WTC11 (cell line): ENCODE measurements at regions not wholly inside any gene's neighbourhood (a gene's known extent, or its start where the extent isn't known, plus 50 kb on each side); places are given as distances from the start of the nearest gene placed in this dataset.

Source experiments
- ATAC-seq: fragments of 200-7000 bp; cut with Tn5 transposase; 2 replicates; pipeline ENCODE4 v1.10.0; 2021; ENCODE audit warnings: mild to moderate bottlenecking, moderate library complexity
- CTCF ChIA-PET: fragments of 300-600 bp; sonication (Branson Sonifier 250); formaldehyde crosslinking; loops from one replicate; lab custom pipeline; 2021; ENCODE audit warnings: antibody characterized with exemption; lab: Charles Lee
- POLR2A ChIA-PET: fragments of 350-600 bp; sonication (Branson Sonifier 250); formaldehyde crosslinking; loops from one replicate; lab custom pipeline; 2021; ENCODE audit warnings: antibody characterized with exemption; lab: Charles Lee
- DNase-seq: peaks from one replicate; pipeline ENCODE4 v3.0.0; 2021; ENCODE audit warnings: low spot score
- H3K27ac Mint-ChIP-seq: 2 replicates; pipeline ENCODE4 v1.8.0; 2021; ENCODE audit warnings: mixed read lengths
- H3K27me3 Mint-ChIP-seq: 2 replicates; pipeline ENCODE4 v1.8.0; 2021; ENCODE audit warnings: low read depth, mild to moderate bottlenecking, moderate library complexity, mixed read lengths
- H3K36me3 Mint-ChIP-seq: 2 replicates; pipeline ENCODE4 v1.8.0; 2021; ENCODE audit warnings: mixed read lengths
- H3K4me1 Mint-ChIP-seq: 2 replicates; pipeline ENCODE4 v1.8.0; 2022; ENCODE audit warnings: mixed read lengths
- H3K4me3 Mint-ChIP-seq: 2 replicates; pipeline ENCODE4 v1.8.0; 2021; ENCODE audit warnings: mild to moderate bottlenecking, moderate library complexity, mixed read lengths
- H3K9me3 Mint-ChIP-seq: 2 replicates; pipeline ENCODE4 v1.8.0; 2021; ENCODE audit warnings: mixed read lengths
- GABPB1 ChIP-seq: sonication (generic); formaldehyde crosslinking; IDR thresholded peaks from 2 replicates; pipeline ENCODE4 v1.8.1; 2023; ENCODE audit warnings: mild to moderate bottlenecking, missing genetic modification reagents
- GRHL2 ChIP-seq: fragments of 250-450 bp; sonication (Bioruptor Pico); IDR thresholded peaks from 2 replicates; pipeline ENCODE4 v1.8.0; 2022; ENCODE audit warnings: mild to moderate bottlenecking, moderate library complexity; ENCODE audit not compliant: insufficient replicate concordance, severe bottlenecking
- TEAD1 ChIP-seq: sonication (generic); formaldehyde crosslinking; IDR thresholded peaks from 2 replicates; pipeline ENCODE4 v1.8.0; 2022; ENCODE audit warnings: mild to moderate bottlenecking, missing genetic modification reagents
- ZNF416 ChIP-seq: fragments of 250-450 bp; sonication (Bioruptor Pico); IDR thresholded peaks from 2 replicates; pipeline ENCODE4 v1.9.0; 2021; ENCODE audit warnings: mild to moderate bottlenecking, inconsistent platforms
- ZNF423 ChIP-seq: fragments of 250-450 bp; sonication (Bioruptor Pico); IDR thresholded peaks from 2 replicates; pipeline ENCODE4 v2.1.2; 2022; ENCODE audit warnings: mild to moderate bottlenecking, moderate library complexity
- TF ChIP-seq, protein P1 (sequence below): sonication (generic); formaldehyde crosslinking; IDR thresholded peaks from 2 replicates; pipeline ENCODE4 v1.8.0; 2023; ENCODE audit warnings: missing genetic modification reagents, mild to moderate bottlenecking, borderline replicate concordance
- TF ChIP-seq, protein P2 (sequence below): sonication (generic); formaldehyde crosslinking; IDR thresholded peaks from 2 replicates; pipeline ENCODE4 v1.8.1; 2022; ENCODE audit warnings: mild to moderate bottlenecking, missing genetic modification reagents, moderate library complexity, borderline replicate concordance
- TF ChIP-seq, protein P3 (sequence below): sonication (generic); formaldehyde crosslinking; IDR thresholded peaks from 2 replicates; pipeline ENCODE4 v1.8.1; 2023; ENCODE audit warnings: mild to moderate bottlenecking, moderate library complexity, missing genetic modification reagents
- TF ChIP-seq, protein P4 (sequence below): sonication (generic); formaldehyde crosslinking; IDR thresholded peaks from 2 replicates; pipeline ENCODE4 v1.8.1; 2023; ENCODE audit warnings: mild to moderate bottlenecking, missing genetic modification reagents, moderate library complexity
- TF ChIP-seq, protein P5 (sequence below): fragments of 250-450 bp; sonication (Bioruptor Pico); IDR thresholded peaks from 2 replicates; pipeline ENCODE4 v1.9.0; 2021; ENCODE audit warnings: mild to moderate bottlenecking
- TF ChIP-seq, protein P6 (sequence below): sonication (generic); formaldehyde crosslinking; IDR thresholded peaks from 2 replicates; pipeline ENCODE4 v1.8.1; 2023; ENCODE audit warnings: mild to moderate bottlenecking, missing genetic modification reagents, moderate library complexity

DNA sequence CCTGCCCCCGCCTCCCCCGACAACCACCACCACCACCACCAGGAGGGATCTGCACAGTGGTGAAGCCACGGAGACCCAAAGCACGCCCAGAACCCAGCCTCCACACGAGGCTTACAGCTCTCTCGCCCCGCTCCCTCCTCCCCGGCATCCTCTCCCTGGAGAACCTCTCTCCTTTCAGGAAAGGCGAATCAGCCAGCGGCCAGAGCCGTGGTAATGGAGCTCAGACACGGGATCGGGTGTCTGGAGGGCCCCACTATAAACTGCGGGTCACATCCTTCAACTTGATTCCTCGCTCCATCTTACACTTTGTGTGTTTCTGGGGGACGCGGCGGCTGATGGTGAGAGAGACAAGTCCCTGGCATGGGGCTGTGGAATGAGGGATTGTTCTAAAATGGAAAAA lies 271.5 kb upstream of the SIX2 start (continued):
- TF ChIP-seq, protein P1, sequence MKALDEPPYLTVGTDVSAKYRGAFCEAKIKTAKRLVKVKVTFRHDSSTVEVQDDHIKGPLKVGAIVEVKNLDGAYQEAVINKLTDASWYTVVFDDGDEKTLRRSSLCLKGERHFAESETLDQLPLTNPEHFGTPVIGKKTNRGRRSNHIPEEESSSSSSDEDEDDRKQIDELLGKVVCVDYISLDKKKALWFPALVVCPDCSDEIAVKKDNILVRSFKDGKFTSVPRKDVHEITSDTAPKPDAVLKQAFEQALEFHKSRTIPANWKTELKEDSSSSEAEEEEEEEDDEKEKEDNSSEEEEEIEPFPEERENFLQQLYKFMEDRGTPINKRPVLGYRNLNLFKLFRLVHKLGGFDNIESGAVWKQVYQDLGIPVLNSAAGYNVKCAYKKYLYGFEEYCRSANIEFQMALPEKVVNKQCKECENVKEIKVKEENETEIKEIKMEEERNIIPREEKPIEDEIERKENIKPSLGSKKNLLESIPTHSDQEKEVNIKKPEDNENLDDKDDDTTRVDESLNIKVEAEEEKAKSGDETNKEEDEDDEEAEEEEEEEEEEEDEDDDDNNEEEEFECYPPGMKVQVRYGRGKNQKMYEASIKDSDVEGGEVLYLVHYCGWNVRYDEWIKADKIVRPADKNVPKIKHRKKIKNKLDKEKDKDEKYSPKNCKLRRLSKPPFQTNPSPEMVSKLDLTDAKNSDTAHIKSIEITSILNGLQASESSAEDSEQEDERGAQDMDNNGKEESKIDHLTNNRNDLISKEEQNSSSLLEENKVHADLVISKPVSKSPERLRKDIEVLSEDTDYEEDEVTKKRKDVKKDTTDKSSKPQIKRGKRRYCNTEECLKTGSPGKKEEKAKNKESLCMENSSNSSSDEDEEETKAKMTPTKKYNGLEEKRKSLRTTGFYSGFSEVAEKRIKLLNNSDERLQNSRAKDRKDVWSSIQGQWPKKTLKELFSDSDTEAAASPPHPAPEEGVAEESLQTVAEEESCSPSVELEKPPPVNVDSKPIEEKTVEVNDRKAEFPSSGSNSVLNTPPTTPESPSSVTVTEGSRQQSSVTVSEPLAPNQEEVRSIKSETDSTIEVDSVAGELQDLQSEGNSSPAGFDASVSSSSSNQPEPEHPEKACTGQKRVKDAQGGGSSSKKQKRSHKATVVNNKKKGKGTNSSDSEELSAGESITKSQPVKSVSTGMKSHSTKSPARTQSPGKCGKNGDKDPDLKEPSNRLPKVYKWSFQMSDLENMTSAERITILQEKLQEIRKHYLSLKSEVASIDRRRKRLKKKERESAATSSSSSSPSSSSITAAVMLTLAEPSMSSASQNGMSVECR (CRISPR knock-in tag): no peak
- TF ChIP-seq GABPB1 (CRISPR knock-in tag) (no peak), ZNF416 (CRISPR knock-in tag) (no peak)
- TF ChIP-seq, all 79 proteins: peak for 0

DNA sequence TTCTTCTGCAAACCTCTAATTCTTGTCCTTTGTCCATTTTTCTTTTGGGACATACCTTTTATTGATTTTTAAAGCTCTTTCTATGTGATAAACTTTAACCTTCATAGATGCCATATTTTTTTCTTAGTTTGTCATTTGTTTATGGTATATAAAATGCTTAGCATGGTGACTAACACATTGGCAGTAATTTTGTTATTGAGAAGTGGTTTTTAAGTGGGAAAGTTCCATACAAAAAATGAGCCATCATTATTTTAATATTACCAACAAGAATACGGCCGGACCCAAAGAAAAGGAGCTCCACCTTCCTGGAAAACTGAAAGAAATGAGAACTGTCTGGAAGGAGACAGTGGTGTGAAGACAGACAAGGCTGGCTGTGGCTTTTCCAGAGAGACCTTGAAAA lies 270.1 kb upstream of the SIX2 start:
- CTCF ChIA-PET: interaction anchor here (1.4 kb wide), 1 partner anchor 306 kb away, joined by 3 read pairs; no protein-coding TSS in a partner anchor
- no peak overlapping the region for H3K27ac Mint-ChIP-seq
- ATAC-seq: no peak

DNA sequence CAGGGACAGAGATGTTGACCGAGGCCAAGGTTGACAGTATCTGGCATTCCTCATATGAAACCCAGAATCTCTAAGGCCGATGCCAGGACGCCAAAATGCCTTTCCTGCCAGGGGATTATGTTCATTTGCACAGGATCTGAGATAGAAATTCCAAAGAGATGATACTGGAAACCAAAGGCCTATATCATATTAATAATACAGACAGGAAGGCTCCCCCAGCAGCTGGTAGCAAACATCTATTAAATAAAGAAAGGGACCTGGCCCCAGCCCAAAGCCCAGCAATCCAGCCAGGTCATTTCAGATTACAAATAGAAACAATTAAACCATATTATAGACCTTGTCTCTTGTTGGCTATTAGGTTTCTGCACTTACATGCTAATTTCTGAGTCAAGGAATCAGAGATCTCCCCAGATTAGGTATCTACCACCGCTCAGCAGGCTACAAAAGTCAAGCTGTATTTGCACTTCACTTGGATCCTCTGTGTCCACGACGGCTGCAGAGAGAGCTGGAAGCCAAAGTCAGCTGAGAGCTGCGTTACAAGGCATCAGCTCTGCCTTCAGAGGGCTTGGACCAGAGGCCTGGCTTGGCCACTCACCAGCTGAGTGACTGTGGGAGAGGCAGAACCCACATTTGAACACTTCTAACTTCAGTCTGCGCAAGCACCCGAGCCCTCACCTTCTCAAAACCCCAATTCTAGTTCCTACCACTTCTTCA lies 269.3 kb upstream of the SIX2 start:
- CTCF ChIA-PET: interaction anchor here (0.7 to 1.4 kb wide), 2 partner anchors 297 to 307 kb away, joined by 3 read pairs; no protein-coding TSS in a partner anchor
- no peak for ATAC-seq
- Mint-ChIP-seq H3K36me3 (no peaks in the 10 kb centered on the region), H3K27me3 (no peaks in the 10 kb centered on the region; the same call in 1 of the 2 replicates), H3K4me3 (no peak overlapping the region), H3K9me3 (no peaks in the 10 kb centered on the region), H3K27ac (no peak overlapping the region), H3K4me1 (peaks cover 26% of the 10 kb centered on the region)
- no peak for DNase-seq
- POLR2A ChIA-PET: no interaction called here
- TF ChIP-seq, protein P2, sequence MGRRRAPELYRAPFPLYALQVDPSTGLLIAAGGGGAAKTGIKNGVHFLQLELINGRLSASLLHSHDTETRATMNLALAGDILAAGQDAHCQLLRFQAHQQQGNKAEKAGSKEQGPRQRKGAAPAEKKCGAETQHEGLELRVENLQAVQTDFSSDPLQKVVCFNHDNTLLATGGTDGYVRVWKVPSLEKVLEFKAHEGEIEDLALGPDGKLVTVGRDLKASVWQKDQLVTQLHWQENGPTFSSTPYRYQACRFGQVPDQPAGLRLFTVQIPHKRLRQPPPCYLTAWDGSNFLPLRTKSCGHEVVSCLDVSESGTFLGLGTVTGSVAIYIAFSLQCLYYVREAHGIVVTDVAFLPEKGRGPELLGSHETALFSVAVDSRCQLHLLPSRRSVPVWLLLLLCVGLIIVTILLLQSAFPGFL (CRISPR knock-in tag): no peak
- TF ChIP-seq, protein P3, sequence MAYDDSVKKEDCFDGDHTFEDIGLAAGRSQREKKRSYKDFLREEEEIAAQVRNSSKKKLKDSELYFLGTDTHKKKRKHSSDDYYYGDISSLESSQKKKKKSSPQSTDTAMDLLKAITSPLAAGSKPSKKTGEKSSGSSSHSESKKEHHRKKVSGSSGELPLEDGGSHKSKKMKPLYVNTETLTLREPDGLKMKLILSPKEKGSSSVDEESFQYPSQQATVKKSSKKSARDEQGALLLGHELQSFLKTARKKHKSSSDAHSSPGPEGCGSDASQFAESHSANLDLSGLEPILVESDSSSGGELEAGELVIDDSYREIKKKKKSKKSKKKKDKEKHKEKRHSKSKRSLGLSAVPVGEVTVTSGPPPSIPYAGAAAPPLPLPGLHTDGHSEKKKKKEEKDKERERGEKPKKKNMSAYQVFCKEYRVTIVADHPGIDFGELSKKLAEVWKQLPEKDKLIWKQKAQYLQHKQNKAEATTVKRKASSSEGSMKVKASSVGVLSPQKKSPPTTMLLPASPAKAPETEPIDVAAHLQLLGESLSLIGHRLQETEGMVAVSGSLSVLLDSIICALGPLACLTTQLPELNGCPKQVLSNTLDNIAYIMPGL (CRISPR knock-in tag): no peak
- no peak for TF ChIP-seq GRHL2 (CRISPR knock-in tag)
- TF ChIP-seq, protein P4, sequence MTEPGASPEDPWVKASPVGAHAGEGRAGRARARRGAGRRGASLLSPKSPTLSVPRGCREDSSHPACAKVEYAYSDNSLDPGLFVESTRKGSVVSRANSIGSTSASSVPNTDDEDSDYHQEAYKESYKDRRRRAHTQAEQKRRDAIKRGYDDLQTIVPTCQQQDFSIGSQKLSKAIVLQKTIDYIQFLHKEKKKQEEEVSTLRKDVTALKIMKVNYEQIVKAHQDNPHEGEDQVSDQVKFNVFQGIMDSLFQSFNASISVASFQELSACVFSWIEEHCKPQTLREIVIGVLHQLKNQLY: no peak

More for the DNA sequence above, 270.1 kb upstream of the SIX2 start:
- TF ChIP-seq ZNF416 (CRISPR knock-in tag) (no peak), TEAD1 (no peak), ZNF423 (CRISPR knock-in tag) (no peak)
- TF ChIP-seq, protein P5, sequence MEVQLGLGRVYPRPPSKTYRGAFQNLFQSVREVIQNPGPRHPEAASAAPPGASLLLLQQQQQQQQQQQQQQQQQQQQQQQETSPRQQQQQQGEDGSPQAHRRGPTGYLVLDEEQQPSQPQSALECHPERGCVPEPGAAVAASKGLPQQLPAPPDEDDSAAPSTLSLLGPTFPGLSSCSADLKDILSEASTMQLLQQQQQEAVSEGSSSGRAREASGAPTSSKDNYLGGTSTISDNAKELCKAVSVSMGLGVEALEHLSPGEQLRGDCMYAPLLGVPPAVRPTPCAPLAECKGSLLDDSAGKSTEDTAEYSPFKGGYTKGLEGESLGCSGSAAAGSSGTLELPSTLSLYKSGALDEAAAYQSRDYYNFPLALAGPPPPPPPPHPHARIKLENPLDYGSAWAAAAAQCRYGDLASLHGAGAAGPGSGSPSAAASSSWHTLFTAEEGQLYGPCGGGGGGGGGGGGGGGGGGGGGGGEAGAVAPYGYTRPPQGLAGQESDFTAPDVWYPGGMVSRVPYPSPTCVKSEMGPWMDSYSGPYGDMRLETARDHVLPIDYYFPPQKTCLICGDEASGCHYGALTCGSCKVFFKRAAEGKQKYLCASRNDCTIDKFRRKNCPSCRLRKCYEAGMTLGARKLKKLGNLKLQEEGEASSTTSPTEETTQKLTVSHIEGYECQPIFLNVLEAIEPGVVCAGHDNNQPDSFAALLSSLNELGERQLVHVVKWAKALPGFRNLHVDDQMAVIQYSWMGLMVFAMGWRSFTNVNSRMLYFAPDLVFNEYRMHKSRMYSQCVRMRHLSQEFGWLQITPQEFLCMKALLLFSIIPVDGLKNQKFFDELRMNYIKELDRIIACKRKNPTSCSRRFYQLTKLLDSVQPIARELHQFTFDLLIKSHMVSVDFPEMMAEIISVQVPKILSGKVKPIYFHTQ (CRISPR knock-in tag): no peak
- TF ChIP-seq, protein P6, sequence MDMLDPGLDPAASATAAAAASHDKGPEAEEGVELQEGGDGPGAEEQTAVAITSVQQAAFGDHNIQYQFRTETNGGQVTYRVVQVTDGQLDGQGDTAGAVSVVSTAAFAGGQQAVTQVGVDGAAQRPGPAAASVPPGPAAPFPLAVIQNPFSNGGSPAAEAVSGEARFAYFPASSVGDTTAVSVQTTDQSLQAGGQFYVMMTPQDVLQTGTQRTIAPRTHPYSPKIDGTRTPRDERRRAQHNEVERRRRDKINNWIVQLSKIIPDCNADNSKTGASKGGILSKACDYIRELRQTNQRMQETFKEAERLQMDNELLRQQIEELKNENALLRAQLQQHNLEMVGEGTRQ (CRISPR knock-in tag): no peak
- TF ChIP-seq, all 79 proteins: peak for 0
- no peaks in the 10 kb centered on the region for H3K36me3 Mint-ChIP-seq
- H3K27me3 Mint-ChIP-seq: peaks cover 2% of the 10 kb centered on the region; the same call in 1 of the 2 replicates
- H3K4me3 Mint-ChIP-seq: no peak overlapping the region
- peaks cover under 1% of the 10 kb centered on the region for H3K9me3 Mint-ChIP-seq
- peaks cover 18% of the 10 kb centered on the region for H3K4me1 Mint-ChIP-seq
- POLR2A ChIA-PET: no interaction called here
- no peak for DNase-seq
